Right atrium auricular region (tissue), 2 donors: ENCODE measurements at regions not wholly inside any gene's neighbourhood (a gene's known extent, or its start where the extent isn't known, plus 50 kb on each side); places are given as distances from the start of the nearest gene placed in this dataset.

ENCODE experiments used
- DNase-seq: peaks from one replicate; pipeline ENCODE4 v3.0.0-alpha.2; 2019; ENCODE audit warnings: low spot score
- H3K27ac ChIP-seq, 2 donors: fragments of 200-600 bp; sonication (generic); 1 replicate in 1 of 2; 2 replicates in 1 of 2; pipeline ENCODE4 v1.5.1; 2016 to 2019
- H3K27me3 ChIP-seq, 2 donors: fragments of 200-600 bp; sonication (generic); one replicate each; pipeline versions ENCODE4 v1.5.1 to v1.6.0; 2017 to 2019
- H3K36me3 ChIP-seq: fragments of 200-600 bp; sonication (generic); one replicate; pipeline ENCODE4 v1.5.1; 2016
- H3K4me1 ChIP-seq, 2 donors: fragments of 200-600 bp; sonication (generic); one replicate each; pipeline versions ENCODE4 v1.5.1 to v1.6.0; 2017 to 2019
- H3K4me3 ChIP-seq, 2 donors: fragments of 200-600 bp; sonication (generic); 1 replicate in 1 of 2; 2 replicates in 1 of 2; pipeline ENCODE4 v1.5.1; 2017 to 2019; ENCODE audit warnings: mild to moderate bottlenecking in 1 of 2, moderate library complexity in 1 of 2
- H3K9me3 ChIP-seq, 2 donors: fragments of 200-600 bp; sonication (generic); one replicate each; pipeline ENCODE4 v1.5.1; 2019
- TF ChIP-seq, protein P1 (sequence below), 2 donors: fragments of 200-600 bp; sonication (generic); IDR thresholded peaks; one replicate each; pipeline ENCODE4 v1.5.1; 2019; ENCODE audit warnings: antibody characterized with exemption in 2 of 2

DNA sequence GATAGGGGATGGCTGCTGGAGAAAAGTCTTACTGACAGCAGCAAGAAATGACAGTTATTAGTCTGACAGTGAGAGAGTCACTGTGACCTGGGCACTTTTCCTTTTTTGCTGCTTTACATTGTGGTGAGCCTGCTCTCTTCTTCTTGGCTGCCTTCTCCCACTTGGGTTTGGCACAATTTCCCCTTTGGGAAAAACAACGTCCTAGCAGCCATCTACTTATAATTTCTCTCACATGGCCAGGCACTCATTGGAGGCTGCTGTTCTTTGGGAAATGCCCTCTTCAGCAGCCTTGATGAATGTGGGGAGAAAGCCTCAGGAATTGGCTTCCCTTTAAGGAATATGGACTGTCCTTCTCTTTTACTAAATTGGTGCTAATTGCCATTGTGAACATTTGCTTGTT lies 60.4 kb upstream of the SLC1A4 start:
- TF ChIP-seq, protein P1, sequence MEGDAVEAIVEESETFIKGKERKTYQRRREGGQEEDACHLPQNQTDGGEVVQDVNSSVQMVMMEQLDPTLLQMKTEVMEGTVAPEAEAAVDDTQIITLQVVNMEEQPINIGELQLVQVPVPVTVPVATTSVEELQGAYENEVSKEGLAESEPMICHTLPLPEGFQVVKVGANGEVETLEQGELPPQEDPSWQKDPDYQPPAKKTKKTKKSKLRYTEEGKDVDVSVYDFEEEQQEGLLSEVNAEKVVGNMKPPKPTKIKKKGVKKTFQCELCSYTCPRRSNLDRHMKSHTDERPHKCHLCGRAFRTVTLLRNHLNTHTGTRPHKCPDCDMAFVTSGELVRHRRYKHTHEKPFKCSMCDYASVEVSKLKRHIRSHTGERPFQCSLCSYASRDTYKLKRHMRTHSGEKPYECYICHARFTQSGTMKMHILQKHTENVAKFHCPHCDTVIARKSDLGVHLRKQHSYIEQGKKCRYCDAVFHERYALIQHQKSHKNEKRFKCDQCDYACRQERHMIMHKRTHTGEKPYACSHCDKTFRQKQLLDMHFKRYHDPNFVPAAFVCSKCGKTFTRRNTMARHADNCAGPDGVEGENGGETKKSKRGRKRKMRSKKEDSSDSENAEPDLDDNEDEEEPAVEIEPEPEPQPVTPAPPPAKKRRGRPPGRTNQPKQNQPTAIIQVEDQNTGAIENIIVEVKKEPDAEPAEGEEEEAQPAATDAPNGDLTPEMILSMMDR (IDR thresholded peaks at IDR 0.05): no peak
- no peak overlapping the region for H3K4me3 ChIP-seq
- no peak for DNase-seq
- H3K27ac ChIP-seq: no peak overlapping the region
- no peaks in the 10 kb centered on the region for H3K36me3 ChIP-seq
- no peaks in the 10 kb centered on the region for H3K4me1 ChIP-seq
- H3K27me3 ChIP-seq: no peaks in the 10 kb centered on the region
- peaks cover 0 to 7% of the 10 kb centered on the region in 2 donors for H3K9me3 ChIP-seq

DNA sequence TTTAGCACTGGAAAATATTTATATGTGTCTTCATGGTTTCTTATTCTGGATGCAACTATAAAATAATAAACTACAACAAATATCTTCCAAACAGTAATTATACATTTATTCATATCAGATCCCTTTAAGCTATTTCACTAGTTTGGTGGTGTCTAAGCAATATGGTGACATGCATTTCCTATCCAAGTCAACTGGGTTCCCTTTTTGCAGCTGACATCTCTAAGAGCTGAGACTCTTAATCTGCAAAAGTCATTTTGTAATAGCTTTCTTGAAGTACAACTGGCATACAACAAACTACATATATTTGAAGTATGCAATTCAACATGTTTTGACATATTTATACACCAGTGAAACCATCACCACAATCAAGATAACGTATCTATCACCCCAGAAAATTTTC lies 59.9 kb upstream of the SLC1A4 start:
- Histone ChIP-seq H3K27ac (no peak overlapping the region), H3K4me3 (no peak overlapping the region), H3K9me3 (peaks cover 0 to 7% of the 10 kb centered on the region in 2 donors), H3K27me3 (no peaks in the 10 kb centered on the region), H3K4me1 (no peaks in the 10 kb centered on the region), H3K36me3 (no peaks in the 10 kb centered on the region)
- TF ChIP-seq, protein P1 (IDR thresholded peaks at IDR 0.05): no peak
- no peak for DNase-seq

DNA sequence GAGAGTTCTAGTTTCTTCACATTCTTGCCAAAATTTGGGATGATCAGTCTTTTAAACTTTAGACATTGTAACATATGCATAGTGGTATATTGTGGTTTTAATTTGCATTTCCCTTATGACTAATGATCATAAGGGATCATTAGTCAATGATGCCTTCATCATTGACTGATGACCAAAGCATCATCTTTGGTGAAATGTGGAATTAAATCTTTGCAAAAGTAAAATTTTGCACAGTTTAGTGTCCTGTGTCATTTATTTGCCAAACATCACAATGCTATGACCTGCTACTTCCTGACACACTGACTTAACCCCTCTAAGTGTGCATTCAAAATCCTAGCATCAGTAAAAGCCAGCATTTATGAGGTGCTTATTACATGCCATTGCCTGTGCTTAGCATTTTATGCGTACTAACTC lies 58.9 kb upstream of the SLC1A4 start:
- H3K4me1 ChIP-seq: no peaks in the 10 kb centered on the region
- no peak overlapping the region for H3K27ac ChIP-seq
- no peak for DNase-seq
- no peak overlapping the region for H3K4me3 ChIP-seq
- peaks cover 0 to 7% of the 10 kb centered on the region in 2 donors for H3K9me3 ChIP-seq
- no peaks in the 10 kb centered on the region for H3K27me3 ChIP-seq
- TF ChIP-seq, protein P1 (IDR thresholded peaks at IDR 0.05): no peak
- H3K36me3 ChIP-seq: no peaks in the 10 kb centered on the region

DNA sequence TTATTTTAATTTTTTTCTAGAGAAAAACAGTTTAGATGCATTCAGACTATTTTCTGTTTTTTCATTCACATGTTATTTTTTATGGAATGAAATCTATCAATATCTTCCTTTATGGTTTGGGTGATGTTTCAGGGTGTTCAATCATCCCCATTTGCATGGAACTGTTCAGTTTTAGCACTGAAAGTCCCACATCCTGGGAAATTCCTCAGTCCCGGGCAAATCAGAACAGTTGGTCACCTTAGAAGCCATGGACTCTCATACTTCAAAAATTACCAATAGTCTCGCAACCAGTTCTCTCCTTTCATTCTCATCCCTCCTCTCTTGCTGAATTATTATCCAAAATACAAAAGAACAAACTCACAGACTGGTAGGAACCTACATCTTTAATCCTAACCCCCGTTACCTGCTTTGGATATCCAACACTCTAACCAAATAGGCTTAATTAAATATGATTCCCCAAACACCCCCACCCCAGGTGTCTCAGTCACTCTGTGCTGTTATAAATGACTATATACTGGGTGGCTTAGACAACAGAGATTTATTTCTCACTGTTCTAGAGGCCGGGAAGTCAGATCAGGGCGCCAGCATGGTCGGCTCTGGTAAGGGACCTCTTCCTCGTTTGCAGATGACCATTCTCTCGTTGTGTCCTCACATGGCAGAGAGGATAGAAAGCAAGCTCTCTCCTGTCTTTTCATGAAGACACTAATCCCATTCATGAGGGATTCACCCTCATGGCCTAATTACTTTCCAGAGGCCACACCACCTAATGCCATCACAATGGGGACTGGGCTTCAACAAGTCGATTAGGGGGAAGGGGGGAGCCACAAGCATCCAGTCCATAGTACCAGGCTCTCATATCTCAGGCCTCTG lies 57.7 kb upstream of the SLC1A4 start:
- no peak overlapping the region for H3K4me3 ChIP-seq
- no peaks in the 10 kb centered on the region for H3K4me1 ChIP-seq
- TF ChIP-seq, protein P1 (IDR thresholded peaks at IDR 0.05): no peak
- no peak overlapping the region for H3K27ac ChIP-seq
- no peaks in the 10 kb centered on the region for H3K36me3 ChIP-seq
- peaks cover 0 to 1% of the 10 kb centered on the region in 2 donors for H3K9me3 ChIP-seq
- DNase-seq: no peak
- no peaks in the 10 kb centered on the region for H3K27me3 ChIP-seq

DNA sequence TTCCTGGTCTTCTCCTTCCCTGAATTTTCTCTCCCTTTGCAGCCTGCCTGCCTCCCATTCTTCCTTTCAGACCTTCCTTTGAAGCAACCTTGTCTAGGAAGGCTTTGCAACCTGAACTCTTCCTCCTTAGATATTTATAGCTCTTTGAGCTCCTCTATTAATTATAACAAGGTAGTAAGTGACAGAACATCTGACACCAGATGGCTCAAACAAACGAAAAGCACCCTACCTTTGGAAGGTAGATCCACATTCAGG lies 57.2 kb upstream of the SLC1A4 start:
- Histone ChIP-seq H3K4me3 (no peak overlapping the region), H3K36me3 (no peaks in the 10 kb centered on the region), H3K9me3 (no peaks in the 10 kb centered on the region), H3K27me3 (no peaks in the 10 kb centered on the region), H3K27ac (no peak overlapping the region), H3K4me1 (no peaks in the 10 kb centered on the region)
- no peak for DNase-seq
- TF ChIP-seq, protein P1 (IDR thresholded peaks at IDR 0.05): no peak
